Left lung (tissue), 4 donors: ENCODE measurements at regions not wholly inside any gene's neighbourhood (a gene's known extent, or its start where the extent isn't known, plus 50 kb on each side); places are given as distances from the start of the nearest gene placed in this dataset.

Experiments used
- ATAC-seq: fragments of 200-7000 bp; cut with Tn5 transposase; one replicate; pipeline ENCODE4 v1.9.1; 2020; ENCODE audit warnings: moderate library complexity
- DNase-seq, 4 donors: peaks; one replicate each; pipeline ENCODE4 v3.0.0-alpha.2; 2013 to 2020
- H3K27ac ChIP-seq, 2 donors: fragments of 200-600 bp; sonication (generic) in 1 of 2; one replicate each; pipeline versions ENCODE4 v1.5.0 to v1.8.0; 2020 to 2021
- H3K27me3 ChIP-seq, 2 donors: fragments of 200-600 bp; sonication (generic) in 1 of 2; one replicate each; pipeline versions ENCODE4 v1.5.0 to v1.8.0; 2020 to 2021
- H3K36me3 ChIP-seq, 2 donors: fragments of 200-600 bp; sonication (generic) in 1 of 2; one replicate each; pipeline versions ENCODE4 v1.5.0 to v1.8.0; 2020 to 2021
- H3K4me1 ChIP-seq, 2 donors: fragments of 200-600 bp; one replicate each; pipeline ENCODE4 v1.8.0; 2021
- H3K4me3 ChIP-seq, 2 donors: fragments of 200-600 bp; sonication (generic) in 1 of 2; one replicate each; pipeline versions ENCODE4 v1.5.0 to v1.8.0; 2020 to 2021; ENCODE audit warnings: mild to moderate bottlenecking in 1 of 2
- H3K9me3 ChIP-seq, 2 donors: fragments of 200-600 bp; sonication (generic) in 1 of 2; one replicate each; pipeline versions ENCODE4 v1.5.0 to v1.8.0; 2020 to 2021
- intact Hi-C, 2 donors: fragments of 100-400 bp; cut with DNase I; formaldehyde crosslinking; loops; one replicate each; pipeline versions ENCODE4 v1.11.2 to v1.14.2; 2022
- TF ChIP-seq, protein P1 (sequence below), 2 donors: fragments of 200-600 bp; sonication (generic) in 1 of 2; IDR thresholded peaks; one replicate each; pipeline versions ENCODE4 v1.5.0 to v1.8.0; 2021; ENCODE audit warnings: antibody characterized with exemption in 2 of 2
- donor health status: DM: no; HTN: yes; CAD: no.
- donor health status: DM: no; HTN: no; CAD: no.

DNA sequence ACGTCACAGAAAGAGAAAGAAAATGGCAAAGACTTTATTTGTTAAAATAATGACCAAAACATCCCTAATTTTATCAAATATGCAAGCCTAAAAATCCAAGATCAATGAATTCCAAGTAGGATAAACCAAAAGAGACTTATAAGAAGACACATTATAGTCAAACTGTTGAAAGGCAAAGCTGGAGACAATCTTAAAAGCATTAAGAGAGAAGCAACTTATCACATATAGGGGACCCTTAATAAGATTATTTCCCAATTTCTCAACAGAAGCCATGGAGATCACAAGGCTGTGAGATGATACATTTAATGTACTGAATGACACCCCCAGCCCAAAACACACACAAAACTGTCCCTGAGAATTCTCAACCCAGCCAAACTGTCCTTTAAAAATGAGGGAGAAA lies 228.7 kb downstream of the COG6 start:
- Histone ChIP-seq H3K27ac (no peak overlapping the region), H3K4me1 (no peaks in the 10 kb centered on the region), H3K9me3 (peaks cover 0 to 30% of the 10 kb centered on the region in 2 donors), H3K27me3 (no peaks in the 10 kb centered on the region), H3K36me3 (no peaks in the 10 kb centered on the region), H3K4me3 (no peak overlapping the region)
- intact Hi-C loops, result no loop called here
- TF ChIP-seq, protein P1, sequence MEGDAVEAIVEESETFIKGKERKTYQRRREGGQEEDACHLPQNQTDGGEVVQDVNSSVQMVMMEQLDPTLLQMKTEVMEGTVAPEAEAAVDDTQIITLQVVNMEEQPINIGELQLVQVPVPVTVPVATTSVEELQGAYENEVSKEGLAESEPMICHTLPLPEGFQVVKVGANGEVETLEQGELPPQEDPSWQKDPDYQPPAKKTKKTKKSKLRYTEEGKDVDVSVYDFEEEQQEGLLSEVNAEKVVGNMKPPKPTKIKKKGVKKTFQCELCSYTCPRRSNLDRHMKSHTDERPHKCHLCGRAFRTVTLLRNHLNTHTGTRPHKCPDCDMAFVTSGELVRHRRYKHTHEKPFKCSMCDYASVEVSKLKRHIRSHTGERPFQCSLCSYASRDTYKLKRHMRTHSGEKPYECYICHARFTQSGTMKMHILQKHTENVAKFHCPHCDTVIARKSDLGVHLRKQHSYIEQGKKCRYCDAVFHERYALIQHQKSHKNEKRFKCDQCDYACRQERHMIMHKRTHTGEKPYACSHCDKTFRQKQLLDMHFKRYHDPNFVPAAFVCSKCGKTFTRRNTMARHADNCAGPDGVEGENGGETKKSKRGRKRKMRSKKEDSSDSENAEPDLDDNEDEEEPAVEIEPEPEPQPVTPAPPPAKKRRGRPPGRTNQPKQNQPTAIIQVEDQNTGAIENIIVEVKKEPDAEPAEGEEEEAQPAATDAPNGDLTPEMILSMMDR (IDR thresholded peaks at IDR 0.05), result no peak
- DNase-seq (no peak), ATAC-seq (no peak)

DNA sequence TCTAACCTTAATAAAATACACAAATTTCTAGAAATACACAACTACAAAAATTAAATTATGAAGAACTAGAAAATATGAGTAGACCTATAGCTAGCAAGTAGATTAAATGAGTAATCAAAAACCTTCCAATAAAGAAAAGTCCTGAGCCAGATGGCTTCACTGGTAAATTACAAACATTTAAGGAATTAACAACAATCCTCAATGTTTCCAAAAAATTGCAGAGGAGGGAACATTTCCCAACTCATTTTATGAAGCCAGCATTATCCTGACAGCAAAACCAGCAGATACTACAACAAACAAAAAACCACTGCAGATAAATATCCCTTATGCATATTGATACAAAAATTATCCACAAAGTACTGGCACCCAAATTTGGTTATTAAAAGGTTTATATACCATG lies 230.9 kb downstream of the COG6 start:
- intact Hi-C loops, result no loop called here
- Histone ChIP-seq H3K4me3 (no peak overlapping the region), H3K27me3 (no peaks in the 10 kb centered on the region), H3K9me3 (peaks cover 0 to 30% of the 10 kb centered on the region in 2 donors), H3K36me3 (no peaks in the 10 kb centered on the region), H3K4me1 (no peaks in the 10 kb centered on the region), H3K27ac (no peak overlapping the region)
- DNase-seq (no peak), ATAC-seq (no peak)
- TF ChIP-seq, protein P1 (IDR thresholded peaks at IDR 0.05), result no peak

DNA sequence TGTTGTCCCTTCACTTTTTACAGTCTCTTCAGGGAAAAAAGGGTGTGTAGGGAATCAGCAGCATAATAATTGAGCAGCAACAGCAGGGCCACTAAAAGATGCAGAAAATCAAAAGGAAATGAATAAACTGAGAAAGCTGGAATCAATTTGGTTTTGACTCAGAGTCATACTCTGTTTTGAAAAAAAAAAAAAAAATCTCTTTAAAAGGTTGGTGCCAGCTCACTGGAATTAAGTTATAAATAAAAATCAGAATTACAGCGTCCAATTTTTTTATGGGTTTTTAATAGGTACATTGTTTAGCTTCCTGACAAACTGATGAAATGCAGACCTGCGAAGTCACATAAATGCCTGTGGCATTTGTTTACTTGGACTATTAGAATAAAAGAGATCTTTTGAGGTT lies 231.9 kb downstream of the COG6 start:
- ATAC-seq (no peak), DNase-seq (no peak)
- H3K27ac ChIP-seq, result no peak overlapping the region

DNA sequence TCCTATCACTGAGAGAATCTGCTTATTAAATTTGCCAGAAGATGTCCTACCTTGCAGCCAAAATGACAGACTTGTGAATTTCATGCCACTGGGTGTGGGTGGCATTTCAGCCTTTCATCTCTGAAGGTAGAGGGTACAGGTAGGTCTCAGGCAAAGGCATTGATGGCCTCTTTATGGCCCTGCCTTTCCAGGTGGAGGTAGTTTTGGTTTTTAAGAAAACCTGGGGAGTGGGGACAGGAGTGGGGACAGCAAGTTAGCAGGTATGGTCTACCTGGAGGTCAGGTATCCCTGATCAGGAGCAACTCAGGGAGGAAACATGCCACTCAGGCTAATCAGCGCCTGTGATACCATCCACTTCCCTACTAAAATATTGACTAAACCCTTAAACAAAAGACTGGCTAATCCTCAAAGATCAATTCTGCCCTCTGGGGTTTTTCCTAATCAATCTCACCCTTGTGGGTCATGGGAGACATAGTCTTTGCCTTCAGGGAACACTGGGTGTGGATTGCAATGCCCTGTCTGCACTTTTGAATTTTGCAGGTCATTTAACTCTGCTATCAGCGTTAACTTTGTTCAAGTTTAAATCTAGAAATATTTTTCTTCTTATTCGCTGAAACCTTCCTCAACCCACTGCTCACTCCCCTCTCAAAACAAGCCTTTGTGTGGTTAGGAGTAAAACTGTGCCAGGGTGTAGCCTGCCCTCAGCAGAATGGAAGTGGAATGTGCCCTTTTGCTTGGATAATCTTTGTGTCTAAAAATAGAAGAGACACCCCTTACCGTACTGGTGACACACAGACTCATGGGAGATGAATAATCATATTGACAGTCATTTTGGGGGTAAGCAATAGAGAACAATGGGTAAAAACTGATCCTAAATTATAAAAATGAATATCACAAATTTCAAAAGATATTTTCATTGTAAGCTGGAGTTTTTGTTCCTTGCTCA lies 233.7 kb downstream of the COG6 start:
- DNase-seq (no peak), ATAC-seq (no peak)
- no peaks in the 10 kb centered on the region for H3K4me1 ChIP-seq
- H3K4me3 ChIP-seq, result no peak overlapping the region
- intact Hi-C loops, result no loop called here
- H3K27me3 ChIP-seq, result no peaks in the 10 kb centered on the region
- peaks cover 0 to 15% of the 10 kb centered on the region in 2 donors for H3K9me3 ChIP-seq
- H3K27ac ChIP-seq, result no peak overlapping the region
- no peaks in the 10 kb centered on the region for H3K36me3 ChIP-seq
- TF ChIP-seq, protein P1 (IDR thresholded peaks at IDR 0.05), result no peak

More for the DNA sequence above, 231.9 kb downstream of the COG6 start:
- TF ChIP-seq, protein P1 (IDR thresholded peaks at IDR 0.05), result no peak
- intact Hi-C loops, result no loop called here
- Histone ChIP-seq H3K27me3 (no peaks in the 10 kb centered on the region), H3K9me3 (peaks cover 0 to 30% of the 10 kb centered on the region in 2 donors), H3K4me3 (no peak overlapping the region), H3K4me1 (no peaks in the 10 kb centered on the region), H3K36me3 (no peaks in the 10 kb centered on the region)

DNA sequence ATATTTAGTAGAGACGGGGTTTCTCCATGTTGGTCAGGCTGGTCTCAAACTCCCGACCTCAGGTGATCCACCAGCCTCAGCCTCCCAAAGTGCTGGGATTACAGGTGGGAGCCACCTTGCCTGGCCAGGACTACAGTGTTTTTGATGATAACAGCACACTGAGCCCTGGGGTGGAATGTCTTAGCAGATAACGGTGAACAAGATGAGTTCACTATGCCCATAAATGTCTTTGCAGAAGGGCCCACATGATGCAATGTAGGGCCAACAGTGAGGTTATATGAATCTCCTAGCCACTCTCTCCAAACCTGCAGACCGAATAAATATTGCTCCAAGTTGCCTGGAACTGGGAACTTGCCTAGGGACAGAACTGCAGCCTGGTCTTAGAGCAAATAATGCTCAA lies 235.1 kb downstream of the COG6 start:
- no peaks in the 10 kb centered on the region for H3K27me3 ChIP-seq
- H3K4me1 ChIP-seq, result no peaks in the 10 kb centered on the region
- H3K9me3 ChIP-seq, result peaks cover 0 to under 1% of the 10 kb centered on the region in 2 donors
- TF ChIP-seq, protein P1 (IDR thresholded peaks at IDR 0.05), result no peak
- no peaks in the 10 kb centered on the region for H3K36me3 ChIP-seq
- no peak for ATAC-seq
- no peak for DNase-seq
- H3K27ac ChIP-seq, result no peak overlapping the region
- no peak overlapping the region for H3K4me3 ChIP-seq
- intact Hi-C loops, result no loop called here
